IPS-20b (cell line): ENCODE measurements at regions not wholly inside any gene's neighbourhood (a gene's known extent, or its start where the extent isn't known, plus 50 kb on each side); places are given as distances from the start of the nearest gene placed in this dataset.

Source experiments
- H3K27ac ChIP-seq: one replicate; pipeline ENCODE4 v1.5.1; 2013; ENCODE audit warnings: low read length
- H3K27me3 ChIP-seq: 2 replicates; pipeline ENCODE4 v1.6.1; 2013; ENCODE audit warnings: mild to moderate bottlenecking, low read length, inconsistent platforms; ENCODE audit not compliant: insufficient read depth
- H3K36me3 ChIP-seq: 2 replicates; pipeline ENCODE4 v1.6.1; 2013; ENCODE audit warnings: low read depth, mild to moderate bottlenecking, inconsistent platforms, low read length, moderate library complexity; ENCODE audit not compliant: insufficient read depth
- H3K4me1 ChIP-seq: 2 replicates; pipeline ENCODE4 v1.6.1; 2013; ENCODE audit warnings: mild to moderate bottlenecking, control low read depth, inconsistent platforms, low read length, moderate library complexity; ENCODE audit not compliant: insufficient read depth
- H3K4me3 ChIP-seq: 2 replicates; pipeline ENCODE4 v1.5.1; 2013; ENCODE audit warnings: mild to moderate bottlenecking, low read length, inconsistent platforms
- H3K9ac ChIP-seq: 2 replicates; pipeline ENCODE4 v1.6.1; 2013; ENCODE audit warnings: low read depth, mild to moderate bottlenecking, inconsistent platforms, low read length, moderate library complexity
- H3K9me3 ChIP-seq: 2 replicates; pipeline ENCODE4 v1.6.1; 2013; ENCODE audit warnings: mild to moderate bottlenecking, low read depth, low read length, inconsistent platforms; ENCODE audit not compliant: insufficient read depth

- no peak overlapping the region for H3K9ac ChIP-seq
- no peak overlapping the region for H3K4me3 ChIP-seq
- no peak overlapping the region for H3K27ac ChIP-seq
- 0 out of 2 replicates have a peak, but pooled peaks cover 7% of the 10 kb centered on the region for H3K9me3 ChIP-seq
- H3K27me3 ChIP-seq = no peaks in the 10 kb centered on the region
- H3K36me3 ChIP-seq = no peaks in the 10 kb centered on the region
- no peaks in the 10 kb centered on the region for H3K4me1 ChIP-seq
Measured at GRCh38 chr5:124936626-124936933, 190.1 kb upstream of the ZNF608 start.

- H3K9me3 ChIP-seq = 0 out of 2 replicates have a peak, but pooled peaks cover 7% of the 10 kb centered on the region
- H3K27me3 ChIP-seq = no peaks in the 10 kb centered on the region
- no peak overlapping the region for H3K9ac ChIP-seq
- no peak overlapping the region for H3K4me3 ChIP-seq
- no peaks in the 10 kb centered on the region for H3K36me3 ChIP-seq
- H3K27ac ChIP-seq = no peak overlapping the region
- no peaks in the 10 kb centered on the region for H3K4me1 ChIP-seq
Measured at GRCh38 chr5:124941051-124942049, 194.9 kb upstream of the ZNF608 start.

GRCh38 chr5:124948062-124948753, 201.8 kb upstream of the ZNF608 start:
- no peaks in the 10 kb centered on the region for H3K27me3 ChIP-seq
- H3K4me1 ChIP-seq = peaks cover 14% of the 10 kb centered on the region; the same call in 1 of the 2 replicates
- H3K9me3 ChIP-seq = no peaks in the 10 kb centered on the region
- no peaks in the 10 kb centered on the region for H3K36me3 ChIP-seq
- H3K27ac ChIP-seq = no peak overlapping the region
- no peak overlapping the region for H3K9ac ChIP-seq
- no peak overlapping the region for H3K4me3 ChIP-seq

GRCh38 chr5:124948754-124949275, 202.4 kb upstream of the ZNF608 start:
- peaks cover 14% of the 10 kb centered on the region; the same call in 1 of the 2 replicates for H3K4me1 ChIP-seq
- no peak overlapping the region for H3K9ac ChIP-seq

GRCh38 chr5:124949862-124950261, 203.4 kb upstream of the ZNF608 start:
- Histone ChIP-seq H3K9ac (no peak overlapping the region), H3K4me3 (no peak overlapping the region), H3K36me3 (no peaks in the 10 kb centered on the region), H3K27me3 (no peaks in the 10 kb centered on the region), H3K4me1 (peaks cover 14% of the 10 kb centered on the region; the same call in 1 of the 2 replicates), H3K27ac (no peak overlapping the region), H3K9me3 (no peaks in the 10 kb centered on the region)

More at GRCh38 chr5:124948754-124949275, 202.4 kb upstream of the ZNF608 start:
- H3K9me3 ChIP-seq = no peaks in the 10 kb centered on the region
- H3K27me3 ChIP-seq = no peaks in the 10 kb centered on the region
- no peak overlapping the region for H3K27ac ChIP-seq
- H3K4me3 ChIP-seq = no peak overlapping the region
- H3K36me3 ChIP-seq = no peaks in the 10 kb centered on the region

- no peak overlapping the region for H3K27ac ChIP-seq
Measured at GRCh38 chr5:124951105-124951504, 204.7 kb upstream of the ZNF608 start.

GRCh38 chr5:124951661-124952060, 205.2 kb upstream of the ZNF608 start:
- Histone ChIP-seq H3K36me3 (no peaks in the 10 kb centered on the region), H3K4me1 (peaks cover 14% of the 10 kb centered on the region; the same call in 1 of the 2 replicates), H3K4me3 (no peak overlapping the region), H3K27ac (no peak overlapping the region), H3K9ac (no peak overlapping the region), H3K9me3 (no peaks in the 10 kb centered on the region), H3K27me3 (no peaks in the 10 kb centered on the region)

More at GRCh38 chr5:124951105-124951504, 204.7 kb upstream of the ZNF608 start:
- Histone ChIP-seq H3K9ac (no peak overlapping the region), H3K9me3 (no peaks in the 10 kb centered on the region), H3K4me3 (no peak overlapping the region), H3K36me3 (no peaks in the 10 kb centered on the region), H3K27me3 (no peaks in the 10 kb centered on the region), H3K4me1 (peaks cover 14% of the 10 kb centered on the region; the same call in 1 of the 2 replicates)

GRCh38 chr5:124952079-124952478, 205.6 kb upstream of the ZNF608 start:
- no peak overlapping the region for H3K27ac ChIP-seq
- H3K9me3 ChIP-seq = no peaks in the 10 kb centered on the region
- H3K27me3 ChIP-seq = no peaks in the 10 kb centered on the region
- H3K36me3 ChIP-seq = no peaks in the 10 kb centered on the region
- H3K9ac ChIP-seq = no peak overlapping the region
- H3K4me1 ChIP-seq = peaks cover 14% of the 10 kb centered on the region; the same call in 1 of the 2 replicates
- no peak overlapping the region for H3K4me3 ChIP-seq

GRCh38 chr5:124952566-124952965, 206.1 kb upstream of the ZNF608 start:
- H3K9me3 ChIP-seq = no peaks in the 10 kb centered on the region
- peaks cover 14% of the 10 kb centered on the region; the same call in 1 of the 2 replicates for H3K4me1 ChIP-seq
- H3K27ac ChIP-seq = no peak overlapping the region
- H3K9ac ChIP-seq = no peak overlapping the region
- no peaks in the 10 kb centered on the region for H3K27me3 ChIP-seq
- H3K36me3 ChIP-seq = no peaks in the 10 kb centered on the region
- H3K4me3 ChIP-seq = no peak overlapping the region

GRCh38 chr5:124954784-124955183, 208.3 kb upstream of the ZNF608 start:
- no peak overlapping the region for H3K4me3 ChIP-seq
- H3K36me3 ChIP-seq = no peaks in the 10 kb centered on the region
- no peak overlapping the region for H3K9ac ChIP-seq
- no peaks in the 10 kb centered on the region for H3K27me3 ChIP-seq
- H3K27ac ChIP-seq = no peak overlapping the region
- H3K9me3 ChIP-seq = no peaks in the 10 kb centered on the region
- H3K4me1 ChIP-seq = no peaks in the 10 kb centered on the region

GRCh38 chr5:124956471-124957029, 210.1 kb upstream of the ZNF608 start:
- Histone ChIP-seq H3K4me3 (no peak overlapping the region), H3K27me3 (no peaks in the 10 kb centered on the region), H3K36me3 (no peaks in the 10 kb centered on the region), H3K27ac (no peak overlapping the region), H3K9me3 (no peaks in the 10 kb centered on the region), H3K4me1 (0 out of 2 replicates have a peak, but pooled peaks cover under 1% of the 10 kb centered on the region), H3K9ac (no peak overlapping the region)
